GM10266 (cell line): ENCODE measurements at regions not wholly inside any gene's neighbourhood (a gene's known extent, or its start where the extent isn't known, plus 50 kb on each side); places are given as distances from the start of the nearest gene placed in this dataset.

Experiments
- DNase-seq: peaks from one replicate; pipeline ENCODE4 v3.0.0; 2012; ENCODE audit errors: extremely low spot score
- TF ChIP-seq, protein P1 (sequence below): IDR thresholded peaks from 2 replicates; pipeline ENCODE4 v1.5.1; 2012; ENCODE audit warnings: mild to moderate bottlenecking, low read depth; ENCODE audit not compliant: control insufficient read depth, insufficient read depth; ENCODE audit errors: missing control alignments

DNA sequence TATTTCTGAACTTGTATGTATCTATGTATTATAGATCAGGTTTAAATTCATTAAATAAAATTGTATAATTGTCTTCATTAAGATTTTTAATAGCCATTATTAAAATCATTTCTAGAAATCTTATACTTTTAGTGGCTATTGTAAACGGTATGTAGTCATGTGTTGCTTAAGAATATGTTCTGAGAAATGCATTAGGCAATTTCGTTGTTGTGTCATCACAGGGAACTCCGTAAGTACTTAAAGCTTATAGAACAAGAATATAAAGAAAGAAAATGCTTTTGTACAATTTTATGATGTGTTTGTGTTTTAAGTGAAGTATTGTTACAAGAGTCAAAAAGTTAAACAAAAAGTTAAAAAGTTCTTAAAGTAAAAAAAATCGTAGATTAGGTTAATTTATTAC, 765.8 kb downstream of the METTL4 start:
- TF ChIP-seq, protein P1, sequence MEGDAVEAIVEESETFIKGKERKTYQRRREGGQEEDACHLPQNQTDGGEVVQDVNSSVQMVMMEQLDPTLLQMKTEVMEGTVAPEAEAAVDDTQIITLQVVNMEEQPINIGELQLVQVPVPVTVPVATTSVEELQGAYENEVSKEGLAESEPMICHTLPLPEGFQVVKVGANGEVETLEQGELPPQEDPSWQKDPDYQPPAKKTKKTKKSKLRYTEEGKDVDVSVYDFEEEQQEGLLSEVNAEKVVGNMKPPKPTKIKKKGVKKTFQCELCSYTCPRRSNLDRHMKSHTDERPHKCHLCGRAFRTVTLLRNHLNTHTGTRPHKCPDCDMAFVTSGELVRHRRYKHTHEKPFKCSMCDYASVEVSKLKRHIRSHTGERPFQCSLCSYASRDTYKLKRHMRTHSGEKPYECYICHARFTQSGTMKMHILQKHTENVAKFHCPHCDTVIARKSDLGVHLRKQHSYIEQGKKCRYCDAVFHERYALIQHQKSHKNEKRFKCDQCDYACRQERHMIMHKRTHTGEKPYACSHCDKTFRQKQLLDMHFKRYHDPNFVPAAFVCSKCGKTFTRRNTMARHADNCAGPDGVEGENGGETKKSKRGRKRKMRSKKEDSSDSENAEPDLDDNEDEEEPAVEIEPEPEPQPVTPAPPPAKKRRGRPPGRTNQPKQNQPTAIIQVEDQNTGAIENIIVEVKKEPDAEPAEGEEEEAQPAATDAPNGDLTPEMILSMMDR: no peak

GRCh38 chr18:1806884-1807615, 764.3 kb downstream of the METTL4 start:
- TF ChIP-seq, protein P1: no peak
- no peak for DNase-seq

More for the DNA sequence above, 765.8 kb downstream of the METTL4 start:
- no peak for DNase-seq

DNA sequence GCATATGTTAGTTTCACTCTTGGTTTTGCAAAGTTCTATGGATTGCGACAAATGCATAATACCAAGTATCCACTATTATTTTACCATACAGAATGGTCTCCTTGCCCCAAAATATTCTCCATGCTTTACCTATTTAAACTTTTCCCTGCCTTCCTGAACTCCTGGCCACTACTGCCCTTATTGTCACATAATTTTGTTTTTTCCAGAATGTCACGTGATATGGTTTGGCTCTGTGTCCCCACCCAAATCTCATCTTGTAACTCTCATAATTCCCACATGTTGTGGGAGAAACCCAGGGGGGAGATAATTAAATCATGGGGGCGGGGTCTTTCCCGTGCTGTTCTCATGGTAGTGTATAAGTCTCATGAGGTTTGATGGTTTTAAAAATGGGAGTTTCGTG, 760.0 kb downstream of the METTL4 start:
- DNase-seq: no peak
- TF ChIP-seq, protein P1: no peak

DNA sequence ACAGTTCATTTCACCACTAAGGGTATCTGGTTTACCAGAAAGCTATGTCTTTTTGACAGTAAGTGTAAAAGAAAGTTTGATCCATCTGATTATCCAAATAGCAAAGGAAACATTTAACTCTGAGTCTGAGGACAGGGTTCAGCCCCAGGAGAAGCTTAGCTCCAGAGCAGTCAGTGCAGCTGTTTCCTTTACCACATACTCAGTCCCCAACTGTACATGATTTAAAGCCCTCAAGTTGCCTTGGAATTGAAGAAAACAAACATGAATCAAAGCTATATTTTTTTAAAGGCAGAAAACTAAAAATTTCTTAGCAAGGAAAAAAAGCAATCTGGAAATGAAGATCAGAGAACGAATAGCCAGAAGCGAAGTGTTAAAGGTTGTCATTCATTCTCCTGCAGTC, 746.0 kb downstream of the METTL4 start:
- DNase-seq: no peak
- TF ChIP-seq, protein P1: no peak

DNA sequence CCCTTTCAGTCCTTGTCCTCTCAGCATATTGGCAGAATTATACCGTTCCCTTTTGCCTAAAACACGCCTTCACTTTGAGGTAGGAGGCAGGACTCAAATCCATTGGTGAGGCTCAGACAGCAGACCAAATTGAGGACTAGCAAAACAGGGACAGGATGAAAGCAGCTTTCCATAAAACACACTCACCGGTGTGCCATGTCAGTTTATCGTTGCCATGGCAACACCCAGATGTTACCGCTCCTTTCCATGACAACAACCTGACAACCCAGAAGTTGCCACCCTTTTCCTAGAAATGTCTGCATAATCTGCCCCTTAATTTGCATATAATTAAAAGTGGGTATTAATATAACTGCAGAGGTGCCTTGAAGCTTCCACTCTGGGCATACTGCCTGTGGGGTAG, 730.4 kb downstream of the METTL4 start:
- DNase-seq: no peak
- TF ChIP-seq, protein P1: no peak

DNA sequence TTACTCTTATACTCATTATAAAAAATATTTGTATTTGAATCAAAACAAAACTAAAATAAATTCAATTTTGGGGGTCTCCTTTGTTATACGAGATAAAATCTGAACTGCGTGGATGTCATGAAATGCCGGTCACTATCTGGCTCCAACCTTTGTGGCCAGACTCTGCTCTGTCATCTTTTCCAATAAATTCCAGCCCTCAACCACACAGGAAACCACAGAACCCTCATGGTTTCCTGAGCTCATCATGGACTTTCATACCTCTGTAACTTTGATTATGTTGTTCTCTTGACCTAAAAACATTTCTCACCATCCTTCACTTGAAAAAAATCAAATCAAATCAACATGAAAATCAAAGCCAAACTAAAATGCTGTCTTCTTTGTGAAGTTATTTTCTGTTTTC, 724.7 kb downstream of the METTL4 start:
- TF ChIP-seq, protein P1: no peak
- no peak for DNase-seq

DNA sequence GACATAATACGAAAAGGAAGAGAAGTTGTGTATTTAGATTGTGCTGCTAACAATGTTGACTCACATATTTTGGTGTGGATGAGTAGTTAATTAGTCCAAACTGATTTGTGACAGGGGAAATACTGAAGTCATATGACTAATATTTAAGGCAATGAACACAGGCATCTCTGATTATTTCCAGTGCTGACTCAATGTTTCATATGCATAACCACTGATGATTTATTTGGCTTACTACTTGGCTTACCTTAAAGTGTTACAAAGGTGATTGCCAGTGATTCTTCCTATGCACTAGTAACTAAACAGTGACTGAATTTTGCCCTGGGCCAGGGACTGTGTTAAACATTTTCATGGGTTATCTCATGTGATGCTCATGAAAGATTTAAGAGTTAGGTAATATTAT, 722.6 kb downstream of the METTL4 start:
- TF ChIP-seq, protein P1: no peak
- no peak for DNase-seq
